ENCODE measurements at regions not wholly inside any gene's neighbourhood (a gene's known extent, or its start where the extent isn't known, plus 50 kb on each side); places are given as distances from the start of the nearest gene placed in this dataset.

DNA sequence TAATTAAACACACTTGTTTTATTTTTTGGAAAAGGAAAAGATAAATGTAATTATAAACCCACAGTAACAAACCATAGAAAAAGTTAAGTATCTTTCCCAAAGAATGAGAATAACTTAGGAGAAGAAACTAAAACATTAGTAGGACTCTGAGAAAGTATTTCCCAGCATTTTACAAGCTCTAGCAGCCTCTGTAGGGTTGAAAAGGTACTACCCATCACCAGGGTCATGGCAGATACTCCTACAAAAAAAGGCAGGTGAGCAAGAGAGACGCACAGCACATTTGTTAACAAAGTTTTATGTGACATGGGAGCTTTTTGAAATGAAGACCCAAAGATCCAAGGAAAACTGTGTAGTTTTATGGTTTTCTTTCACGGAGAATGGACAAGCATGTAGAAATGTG, 77.7 kb upstream of the FAM169A start:
- TF ChIP-seq CTCF (IDR thresholded peaks at IDR 0.05; ENCODE audit: low read depth, low read length) = peak; percentile 31
- DNase-seq (ENCODE audit: low read depth, low spot score) = no peak
- no peak overlapping the region for H3K4me3 ChIP-seq (ENCODE audit: low read depth, low read length)
- in situ Hi-C loops (cut with HindIII; ENCODE audit: low sequenced_read_pairs) = no loop called here

GRCh38 chr5:74942622-74943286, 76.6 kb upstream of the FAM169A start:
- H3K4me3 ChIP-seq (ENCODE audit: low read depth, low read length) = no peak overlapping the region
- no peak for TF ChIP-seq CTCF (IDR thresholded peaks at IDR 0.05; ENCODE audit: low read depth, low read length)
- in situ Hi-C loops (cut with HindIII; ENCODE audit: low sequenced_read_pairs) = no loop called here
- DNase-seq (ENCODE audit: low read depth, low spot score) = no peak

DNA sequence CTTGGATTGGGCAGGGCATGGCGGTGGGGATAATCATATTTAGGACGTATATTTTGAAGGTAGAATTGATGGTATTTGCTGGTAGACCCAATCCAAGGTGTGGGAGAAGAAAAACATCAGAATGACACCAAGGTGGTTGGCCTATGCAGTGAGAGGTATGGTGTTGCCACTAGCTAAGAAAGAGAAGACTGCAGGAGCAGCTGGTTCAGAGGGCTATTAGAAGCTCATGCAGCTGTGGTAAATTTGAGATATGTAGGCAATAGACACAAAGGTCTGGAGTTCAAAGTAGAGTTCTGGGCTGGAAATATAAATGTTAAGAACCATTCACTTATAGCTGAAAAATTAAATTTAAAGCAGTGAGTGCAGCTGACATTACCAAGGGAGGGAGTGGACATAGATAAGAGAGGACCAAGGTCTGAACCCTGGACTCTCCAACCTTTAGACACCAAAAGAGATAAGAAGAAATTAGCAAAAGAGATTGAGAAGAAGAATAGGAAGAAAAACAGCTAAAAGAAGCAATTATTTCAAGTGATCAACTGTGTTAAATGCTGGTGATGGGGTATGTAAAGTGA, 74.7 kb upstream of the FAM169A start:
- in situ Hi-C loops (cut with HindIII; ENCODE audit: low sequenced_read_pairs) = no loop called here
- TF ChIP-seq CTCF (IDR thresholded peaks at IDR 0.05; ENCODE audit: low read depth, low read length) = no peak
- no peak for DNase-seq (ENCODE audit: low read depth, low spot score)
- no peak overlapping the region for H3K4me3 ChIP-seq (ENCODE audit: low read depth, low read length)

DNA sequence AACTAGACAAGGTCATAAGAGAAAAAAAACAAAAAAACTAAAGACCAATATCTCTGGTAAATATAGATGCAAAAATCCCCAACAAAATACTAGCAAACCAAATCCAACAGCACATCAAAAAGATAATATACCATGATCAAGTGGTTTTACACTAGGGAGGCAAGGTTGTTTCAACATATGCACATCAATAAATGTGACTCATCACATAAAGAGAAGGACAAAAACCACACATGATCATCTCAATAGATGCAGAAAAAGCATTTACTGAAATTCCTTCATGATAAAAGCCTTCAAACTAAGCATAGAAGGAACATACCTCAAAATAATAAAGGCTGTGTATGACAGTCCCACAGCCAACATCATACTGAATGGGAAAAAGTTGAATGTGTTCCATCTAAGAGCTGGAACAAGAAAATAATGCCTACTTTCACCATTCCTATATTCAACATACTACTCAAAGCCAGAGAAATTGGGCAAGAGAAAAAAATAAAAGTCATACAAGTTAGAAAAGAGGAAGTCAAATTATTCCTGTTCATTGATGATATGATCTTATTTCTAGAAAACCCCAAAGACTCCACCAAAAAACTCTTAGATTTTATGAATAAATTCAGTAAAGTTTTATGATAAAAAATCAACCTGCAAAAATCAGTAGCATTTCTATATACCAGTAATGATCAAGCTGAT, 72.2 kb upstream of the FAM169A start:
- in situ Hi-C loops (cut with HindIII; ENCODE audit: low sequenced_read_pairs) = no loop called here
- peak; percentile 18 for DNase-seq (ENCODE audit: low read depth, low spot score)
- no peak overlapping the region for H3K4me3 ChIP-seq (ENCODE audit: low read depth, low read length)
- no peak for TF ChIP-seq CTCF (IDR thresholded peaks at IDR 0.05; ENCODE audit: low read depth, low read length)

- no peak for DNase-seq (ENCODE audit: low read depth, low spot score)
- TF ChIP-seq CTCF (IDR thresholded peaks at IDR 0.05; ENCODE audit: low read depth, low read length) = no peak
- H3K4me3 ChIP-seq (ENCODE audit: low read depth, low read length) = no peak overlapping the region
- in situ Hi-C loops (cut with HindIII; ENCODE audit: low sequenced_read_pairs) = no loop called here
Measured at GRCh38 chr5:74935752-74936091, 69.5 kb upstream of the FAM169A start.

DNA sequence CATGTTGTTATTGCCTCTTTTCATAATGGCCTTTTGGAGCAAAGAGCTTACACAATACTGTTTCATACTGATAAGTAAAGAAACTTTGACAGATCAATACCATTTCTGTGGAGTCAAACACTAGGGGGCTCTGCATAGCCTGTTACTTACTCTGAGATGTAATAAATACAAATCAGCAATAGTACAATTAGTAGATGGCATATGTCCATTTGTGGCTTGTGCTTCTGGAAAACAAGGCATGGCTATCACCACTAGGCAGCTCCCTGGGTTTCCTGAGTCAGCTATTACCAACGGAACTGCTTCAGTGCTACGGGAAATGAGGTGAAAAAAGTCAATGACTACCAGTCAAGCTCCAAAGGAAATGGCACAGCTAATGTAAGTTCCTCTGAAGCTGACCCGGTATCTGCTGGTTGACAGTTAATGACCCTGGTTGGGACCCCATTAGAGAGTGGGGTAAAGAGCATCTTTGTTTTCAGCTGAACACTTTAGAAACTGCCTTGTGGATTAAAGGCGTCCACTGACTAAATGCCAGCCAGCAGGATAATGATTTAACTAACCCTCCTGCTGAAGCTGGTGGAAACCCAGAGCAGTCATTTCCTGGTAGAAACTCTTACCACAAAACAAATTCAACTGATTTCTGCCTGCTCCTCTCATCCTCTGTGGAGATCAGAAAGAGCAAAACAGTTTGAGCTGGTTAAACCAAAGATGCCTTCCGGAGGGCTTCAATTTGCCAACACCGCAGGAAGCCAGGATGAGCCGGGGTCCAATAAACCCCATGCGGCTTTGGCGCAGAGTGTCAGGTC, 69.0 kb upstream of the FAM169A start:
- DNase-seq (ENCODE audit: low read depth, low spot score) = peak; percentile 60
- in situ Hi-C loops (cut with HindIII; ENCODE audit: low sequenced_read_pairs) = no loop called here
- TF ChIP-seq CTCF (IDR thresholded peaks at IDR 0.05; ENCODE audit: low read depth, low read length) = peak; percentile 40
- no peak overlapping the region for H3K4me3 ChIP-seq (ENCODE audit: low read depth, low read length)
